HepG2 (cell line): ENCODE measurements at regions not wholly inside any gene's neighbourhood (a gene's known extent, or its start where the extent isn't known, plus 50 kb on each side); places are given as distances from the start of the nearest gene placed in this dataset.

ENCODE experiments used
- ATAC-seq: fragments of 200-7000 bp; cut with Tn5 transposase; 3 replicates; pipeline ENCODE4 v1.9.1; 2020; ENCODE audit warnings: mild to moderate bottlenecking, moderate library complexity
- BruUV-seq: library from RNA; stranded (reverse); fragments of 400-500 nt; replicated peaks from 2 replicates; lab custom pipeline; 2021; lab: Mats Ljungman, UMichigan
- CTCF ChIA-PET: fragments of 300-600 bp; formaldehyde crosslinking; extraction: SDS; loops from one replicate; lab custom pipeline; 2021; ENCODE audit warnings: low total read pairs, inconsistent platforms, low intra/inter-chr PET ratio; lab: Yijun Ruan, JAX
- POLR2A ChIA-PET: fragments of 350-600 bp; sonication (Branson Sonifier 250); formaldehyde crosslinking; loops from one replicate; lab custom pipeline; 2020; ENCODE audit warnings: antibody characterized with exemption, inconsistent platforms; lab: Yijun Ruan, JAX
- DNase-seq: peaks from one replicate; pipeline ENCODE4 v3.0.0-alpha.2; 2015; ENCODE audit warnings: low spot score
- FAIRE-seq: peaks from 3 replicates; lab custom pipeline; 2011; peaks lifted over from hg19 to GRCh38; lab: Jason Lieb, UNC
- H2AFZ ChIP-seq: one replicate; pipeline ENCODE4 v1.6.1; 2011; ENCODE audit warnings: low read length, inconsistent platforms
- H3K27ac ChIP-seq: fragments of 300-600 bp; 3 replicates; pipeline ENCODE4 v1.8.0; 2011; ENCODE audit warnings: mixed run types, mild to moderate bottlenecking, mixed read lengths, low read length, inconsistent platforms; ENCODE audit not compliant: insufficient read depth; ENCODE audit errors: extremely low read length
- H3K27me3 ChIP-seq, 2 experiments: fragments of 200-600 bp in 1 of 2; 2 replicates in 1 of 2; 3 replicates in 1 of 2; pipeline versions ENCODE4 v1.6.0 to v1.8.0; 2011; ENCODE audit warnings: low read length in 2 of 2, mild to moderate bottlenecking in 2 of 2, moderate library complexity in 2 of 2, inconsistent platforms in 1 of 2; ENCODE audit not compliant: insufficient read depth in 2 of 2, control insufficient read depth in 1 of 2
- H3K36me3 ChIP-seq, 2 experiments: fragments of 200-600 bp in 1 of 2; replicated peaks in 1 of 2; 2 replicates in 1 of 2; 3 replicates in 1 of 2; pipeline versions ENCODE4 v1.5.1 to v1.8.0; 2011; ENCODE audit warnings: low read length in 2 of 2, inconsistent platforms in 1 of 2; ENCODE audit not compliant: insufficient read depth in 2 of 2, control insufficient read depth in 1 of 2
- H3K4me1 ChIP-seq: 2 replicates; pipeline ENCODE4 v1.5.1; 2012; ENCODE audit warnings: low read length, inconsistent platforms; ENCODE audit not compliant: insufficient read depth
- H3K4me2 ChIP-seq: 2 replicates; pipeline ENCODE4 v1.6.0; 2011; ENCODE audit warnings: low read depth, low read length, inconsistent platforms
- H3K4me3 ChIP-seq, 3 experiments: fragments of 200-600 bp in 1 of 3; sonication (generic), shearing (Covaris generic) in 1 of 3; replicated peaks in 1 of 3; 2 replicates each; pipeline ENCODE4 v1.5.1; 2011 to 2016; ENCODE audit warnings: low read length in 3 of 3, inconsistent platforms in 2 of 3, low read depth in 2 of 3, mild to moderate bottlenecking in 2 of 3, control low read depth in 1 of 3, mixed read lengths in 1 of 3; ENCODE audit not compliant: insufficient read depth in 1 of 3
- H3K79me2 ChIP-seq: one replicate; pipeline ENCODE4 v1.6.1; 2011; ENCODE audit warnings: low read length, inconsistent platforms; ENCODE audit not compliant: insufficient read depth
- H3K9ac ChIP-seq: 2 replicates; pipeline ENCODE4 v1.6.0; 2011; ENCODE audit warnings: mild to moderate bottlenecking, low read depth, low read length, inconsistent platforms; ENCODE audit not compliant: insufficient read depth
- H3K9me3 ChIP-seq: 2 replicates; pipeline ENCODE4 v1.5.1; 2012; ENCODE audit warnings: mild to moderate bottlenecking, low read length
- H4K20me1 ChIP-seq: 2 replicates; pipeline ENCODE4 v1.6.0; 2011; ENCODE audit warnings: inconsistent platforms, mild to moderate bottlenecking, low read length, moderate library complexity; ENCODE audit not compliant: insufficient read depth
- FOXJ3 ChIP-seq: sonication (generic); formaldehyde crosslinking; IDR thresholded peaks from 2 replicates; pipeline ENCODE4 v1.4.0; 2020; ENCODE audit warnings: missing genetic modification reagents, mild to moderate bottlenecking, borderline replicate concordance
- KLF9 ChIP-seq: IDR thresholded peaks from 2 replicates; pipeline ENCODE4 v1.6.1; 2016; ENCODE audit warnings: low read depth
- MAFF ChIP-seq: IDR thresholded peaks from 2 replicates; pipeline ENCODE4 v1.6.1; 2011; ENCODE audit warnings: low read depth, low read length, improper control_type of control experiment
- NCOR1 ChIP-seq: fragments of 200-600 bp; sonication (generic); IDR thresholded peaks from 2 replicates; pipeline ENCODE4 v1.7.0; 2017; ENCODE audit warnings: antibody characterized with exemption, low read length, borderline replicate concordance
- REPIN1 ChIP-seq: sonication (generic); formaldehyde crosslinking; IDR thresholded peaks from 2 replicates; pipeline ENCODE4 v1.8.0; 2022; ENCODE audit warnings: missing genetic modification reagents, low read depth, mild to moderate bottlenecking, borderline replicate concordance
- ZBTB42 ChIP-seq: sonication (generic); formaldehyde crosslinking; IDR thresholded peaks from 2 replicates; pipeline ENCODE4 v1.5.0; 2020; ENCODE audit warnings: mild to moderate bottlenecking, missing genetic modification reagents
- ZMYM3 ChIP-seq: sonication (generic); formaldehyde crosslinking; IDR thresholded peaks from 2 replicates; pipeline ENCODE4 v1.5.1; 2020; ENCODE audit warnings: mild to moderate bottlenecking, missing genetic modification reagents
- ZNF232 ChIP-seq: sonication (generic); formaldehyde crosslinking; IDR thresholded peaks from 2 replicates; pipeline ENCODE4 v1.4.0; 2020; ENCODE audit warnings: missing genetic modification reagents, borderline replicate concordance
- ZNF460 ChIP-seq: sonication (generic); formaldehyde crosslinking; IDR thresholded peaks from 2 replicates; pipeline ENCODE4 v1.5.1; 2020; ENCODE audit warnings: missing genetic modification reagents, mild to moderate bottlenecking, borderline replicate concordance
- ZNF746 ChIP-seq: sonication (generic); formaldehyde crosslinking; IDR thresholded peaks from 2 replicates; pipeline ENCODE4 v1.8.0; 2022; ENCODE audit warnings: mild to moderate bottlenecking, missing genetic modification reagents
- ZNF891 ChIP-seq: sonication (generic); formaldehyde crosslinking; IDR thresholded peaks from 2 replicates; pipeline ENCODE4 v1.5.0; 2020; ENCODE audit warnings: mild to moderate bottlenecking, missing genetic modification reagents
- ZSCAN22 ChIP-seq: sonication (generic); formaldehyde crosslinking; IDR thresholded peaks from 2 replicates; pipeline ENCODE4 v1.4.0; 2020; ENCODE audit warnings: mild to moderate bottlenecking, missing genetic modification reagents
- WGBS: methylation state at CpG from one replicate; pipeline ENCODE4 v1.1.6; 2017; ENCODE audit warnings: low lambda C conversion rate; 5-methylcytosine and 5-hydroxymethylcytosine counted together
- in situ Hi-C: cut with HindIII; loops from 2 replicates; pipeline ENCODE4 v1.10.0; 2017; ENCODE audit warnings: low pct_unique_long_range_greater_than_20kb; ENCODE audit not compliant: extremely low pct_ligation_motif_present
- intact Hi-C: fragments of 100-400 bp; cut with micrococcal nuclease; formaldehyde crosslinking; loops from one replicate; pipeline ENCODE4 v1.10.0; 2022; ENCODE audit not compliant: unreplicated experiment
- TF ChIP-seq, protein P1 (sequence below): sonication (generic); formaldehyde crosslinking; IDR thresholded peaks from 2 replicates; pipeline ENCODE4 v1.5.0; 2020; ENCODE audit warnings: mild to moderate bottlenecking, missing genetic modification reagents, moderate library complexity
- TF ChIP-seq, protein P2 (sequence below): sonication (generic); formaldehyde crosslinking; conservative IDR thresholded peaks from 2 replicates; pipeline ENCODE4 v1.8.0; 2022; ENCODE audit warnings: low read depth, missing genetic modification reagents
- TF ChIP-seq, protein P3 (sequence below): sonication (generic); formaldehyde crosslinking; IDR thresholded peaks from 2 replicates; pipeline ENCODE4 v1.5.0; 2020; ENCODE audit warnings: mild to moderate bottlenecking, missing genetic modification reagents

DNA sequence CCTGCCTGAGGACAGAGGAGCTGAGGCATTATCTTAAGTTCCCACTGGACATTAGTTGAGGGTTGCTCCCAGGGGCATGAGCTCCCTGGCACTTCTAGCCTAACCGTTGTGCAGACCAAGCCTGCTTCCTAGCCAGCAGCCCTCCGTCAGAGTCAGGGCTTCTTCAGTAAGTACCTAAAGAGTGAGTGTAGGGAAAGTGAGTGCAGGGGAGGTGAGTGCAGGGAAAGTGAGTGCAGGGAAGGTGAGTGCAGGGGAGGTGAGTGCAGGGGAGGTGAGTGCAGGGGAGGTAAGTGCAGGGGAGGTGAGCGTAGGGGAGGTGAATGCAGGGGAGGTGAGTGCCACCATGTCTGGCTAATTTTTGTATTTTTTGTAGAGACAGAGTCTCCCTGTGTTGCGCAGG is 190.5 kb downstream of the ESRRB start (continued):
- TF ChIP-seq, protein P1, sequence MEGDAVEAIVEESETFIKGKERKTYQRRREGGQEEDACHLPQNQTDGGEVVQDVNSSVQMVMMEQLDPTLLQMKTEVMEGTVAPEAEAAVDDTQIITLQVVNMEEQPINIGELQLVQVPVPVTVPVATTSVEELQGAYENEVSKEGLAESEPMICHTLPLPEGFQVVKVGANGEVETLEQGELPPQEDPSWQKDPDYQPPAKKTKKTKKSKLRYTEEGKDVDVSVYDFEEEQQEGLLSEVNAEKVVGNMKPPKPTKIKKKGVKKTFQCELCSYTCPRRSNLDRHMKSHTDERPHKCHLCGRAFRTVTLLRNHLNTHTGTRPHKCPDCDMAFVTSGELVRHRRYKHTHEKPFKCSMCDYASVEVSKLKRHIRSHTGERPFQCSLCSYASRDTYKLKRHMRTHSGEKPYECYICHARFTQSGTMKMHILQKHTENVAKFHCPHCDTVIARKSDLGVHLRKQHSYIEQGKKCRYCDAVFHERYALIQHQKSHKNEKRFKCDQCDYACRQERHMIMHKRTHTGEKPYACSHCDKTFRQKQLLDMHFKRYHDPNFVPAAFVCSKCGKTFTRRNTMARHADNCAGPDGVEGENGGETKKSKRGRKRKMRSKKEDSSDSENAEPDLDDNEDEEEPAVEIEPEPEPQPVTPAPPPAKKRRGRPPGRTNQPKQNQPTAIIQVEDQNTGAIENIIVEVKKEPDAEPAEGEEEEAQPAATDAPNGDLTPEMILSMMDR (CRISPR knock-in tag) = no peak
- no peak for TF ChIP-seq ZSCAN22 (CRISPR knock-in tag)

DNA sequence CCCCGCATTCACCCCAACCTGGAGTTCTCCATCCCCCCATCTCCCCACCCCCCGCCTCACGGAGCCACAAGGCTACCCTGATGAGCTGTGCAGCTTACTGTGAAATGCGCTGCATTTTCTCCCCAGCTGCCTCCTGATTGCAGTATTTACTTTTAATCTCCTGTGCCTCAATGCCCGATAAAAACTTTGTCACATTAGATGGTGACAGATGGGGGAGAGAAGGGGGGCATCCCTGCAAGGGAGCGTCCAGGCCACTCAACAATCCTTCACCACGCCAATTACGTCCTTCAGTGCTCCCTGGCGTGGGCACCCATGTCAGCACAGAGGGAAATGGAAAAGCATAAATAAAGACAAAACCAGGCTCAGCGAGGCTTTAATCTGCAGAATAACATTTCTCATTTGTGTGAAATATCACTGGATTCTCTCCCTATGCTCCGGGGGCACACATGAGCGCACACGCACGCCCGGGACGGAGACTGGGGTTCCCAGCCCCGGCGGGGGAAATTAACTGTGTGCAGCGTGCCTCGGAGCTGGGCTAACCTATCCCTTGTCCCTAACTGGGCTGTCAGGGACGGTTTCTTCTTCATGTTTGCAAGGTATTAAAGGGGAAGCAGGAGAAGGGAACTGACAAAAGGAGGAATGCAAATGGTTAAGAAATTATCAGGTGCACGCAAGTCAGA is 186.7 kb upstream of the VASH1 start:
- no peak for ATAC-seq
- 19% methylated on average over 22 of the region's 22 CpGs for WGBS
- no peak overlapping the region for H3K4me3 ChIP-seq
- no peak overlapping the region for H2AFZ ChIP-seq
- no peaks in the 10 kb centered on the region for H3K79me2 ChIP-seq
- FAIRE-seq = no peak
- H3K9me3 ChIP-seq = no peaks in the 10 kb centered on the region
- H3K36me3 ChIP-seq = no peaks in the 10 kb centered on the region
- BruUV-seq = no TSS peak
- peaks cover 0 to 14% of the 10 kb centered on the region in 2 experiments; a peak in 3 of 5 replicates for H3K27me3 ChIP-seq
- H3K4me1 ChIP-seq = no peaks in the 10 kb centered on the region
- H3K4me2 ChIP-seq = no peak overlapping the region
- no peaks in the 10 kb centered on the region for H4K20me1 ChIP-seq
- no peak overlapping the region for H3K27ac ChIP-seq
- H3K9ac ChIP-seq = no peak overlapping the region
- no peak for DNase-seq
- in situ Hi-C loops = no loop called here
- ChIA-PET POLR2A (no interaction called here), CTCF (no interaction called here)
- intact Hi-C loops = no loop called here
- TF ChIP-seq ZNF746 = no peak
- no peak for TF ChIP-seq NCOR1
- TF ChIP-seq ZNF460 (CRISPR knock-in tag) = no peak
- TF ChIP-seq, protein P2, sequence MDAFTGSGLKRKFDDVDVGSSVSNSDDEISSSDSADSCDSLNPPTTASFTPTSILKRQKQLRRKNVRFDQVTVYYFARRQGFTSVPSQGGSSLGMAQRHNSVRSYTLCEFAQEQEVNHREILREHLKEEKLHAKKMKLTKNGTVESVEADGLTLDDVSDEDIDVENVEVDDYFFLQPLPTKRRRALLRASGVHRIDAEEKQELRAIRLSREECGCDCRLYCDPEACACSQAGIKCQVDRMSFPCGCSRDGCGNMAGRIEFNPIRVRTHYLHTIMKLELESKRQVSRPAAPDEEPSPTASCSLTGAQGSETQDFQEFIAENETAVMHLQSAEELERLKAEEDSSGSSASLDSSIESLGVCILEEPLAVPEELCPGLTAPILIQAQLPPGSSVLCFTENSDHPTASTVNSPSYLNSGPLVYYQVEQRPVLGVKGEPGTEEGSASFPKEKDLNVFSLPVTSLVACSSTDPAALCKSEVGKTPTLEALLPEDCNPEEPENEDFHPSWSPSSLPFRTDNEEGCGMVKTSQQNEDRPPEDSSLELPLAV (CRISPR knock-in tag) = no peak
- TF ChIP-seq, protein P3, sequence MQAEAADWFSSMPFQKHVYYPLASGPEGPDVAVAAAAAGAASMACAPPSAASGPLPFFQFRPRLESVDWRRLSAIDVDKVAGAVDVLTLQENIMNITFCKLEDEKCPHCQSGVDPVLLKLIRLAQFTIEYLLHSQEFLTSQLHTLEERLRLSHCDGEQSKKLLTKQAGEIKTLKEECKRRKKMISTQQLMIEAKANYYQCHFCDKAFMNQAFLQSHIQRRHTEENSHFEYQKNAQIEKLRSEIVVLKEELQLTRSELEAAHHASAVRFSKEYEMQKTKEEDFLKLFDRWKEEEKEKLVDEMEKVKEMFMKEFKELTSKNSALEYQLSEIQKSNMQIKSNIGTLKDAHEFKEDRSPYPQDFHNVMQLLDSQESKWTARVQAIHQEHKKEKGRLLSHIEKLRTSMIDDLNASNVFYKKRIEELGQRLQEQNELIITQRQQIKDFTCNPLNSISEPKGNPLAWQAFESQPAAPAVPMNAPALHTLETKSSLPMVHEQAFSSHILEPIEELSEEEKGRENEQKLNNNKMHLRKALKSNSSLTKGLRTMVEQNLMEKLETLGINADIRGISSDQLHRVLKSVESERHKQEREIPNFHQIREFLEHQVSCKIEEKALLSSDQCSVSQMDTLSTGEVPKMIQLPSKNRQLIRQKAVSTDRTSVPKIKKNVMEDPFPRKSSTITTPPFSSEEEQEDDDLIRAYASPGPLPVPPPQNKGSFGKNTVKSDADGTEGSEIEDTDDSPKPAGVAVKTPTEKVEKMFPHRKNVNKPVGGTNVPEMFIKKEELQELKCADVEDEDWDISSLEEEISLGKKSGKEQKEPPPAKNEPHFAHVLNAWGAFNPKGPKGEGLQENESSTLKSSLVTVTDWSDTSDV (CRISPR knock-in tag) = no peak
- no peak for TF ChIP-seq ZNF232 (CRISPR knock-in tag)
- TF ChIP-seq ZNF891 (CRISPR knock-in tag) = no peak
- no peak for TF ChIP-seq KLF9 (CRISPR knock-in tag)
- no peak for TF ChIP-seq ZBTB42 (CRISPR knock-in tag)
- TF ChIP-seq ZMYM3 (CRISPR knock-in tag) = no peak
- no peak for TF ChIP-seq REPIN1
- no peak for TF ChIP-seq MAFF
- no peak for TF ChIP-seq FOXJ3
